Hepatocyte (in vitro differentiated cells): ENCODE measurements at regions not wholly inside any gene's neighbourhood (a gene's known extent, or its start where the extent isn't known, plus 50 kb on each side); places are given as distances from the start of the nearest gene placed in this dataset.

Experiments
- EZH2 ChIP-seq: fragments of 200-600 bp; sonication (generic); IDR thresholded peaks from 2 replicates; pipeline ENCODE4 v1.6.1; 2016; ENCODE audit warnings: antibody characterized with exemption, mild to moderate bottlenecking, borderline replicate concordance
- EZH2phosphoT487 ChIP-seq: fragments of 200-600 bp; sonication (generic); IDR thresholded peaks from one replicate; pipeline ENCODE4 v1.6.1; 2018; ENCODE audit warnings: antibody characterized with exemption, mild to moderate bottlenecking, low read depth, moderate library complexity; ENCODE audit not compliant: unreplicated experiment, severe bottlenecking
- TF ChIP-seq, protein P1 (sequence below): fragments of 200-600 bp; sonication (generic); IDR thresholded peaks from 2 replicates; pipeline ENCODE4 v1.5.1; 2016; ENCODE audit warnings: antibody characterized with exemption, mild to moderate bottlenecking; ENCODE audit not compliant: poor library complexity

DNA sequence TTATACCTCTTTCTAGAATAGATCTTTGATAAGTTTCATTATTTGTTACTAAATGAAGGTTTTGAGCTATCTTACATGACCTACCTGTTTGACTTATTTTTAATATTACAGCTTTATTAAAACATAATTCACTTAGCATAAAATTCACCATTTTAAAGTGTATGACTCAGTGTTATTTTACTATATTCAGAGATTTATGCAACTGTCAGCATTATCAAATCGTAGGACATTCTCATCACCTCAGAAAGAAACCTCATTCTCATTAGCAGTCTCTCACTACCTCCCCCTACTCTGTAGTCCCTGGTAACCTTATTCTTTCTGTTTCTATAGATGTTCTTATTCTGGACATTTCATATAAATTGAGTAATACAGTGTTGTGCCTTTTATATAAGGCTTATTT lies 207.9 kb upstream of the FOXP2 start:
- TF ChIP-seq EZH2 (no peak), EZH2phosphoT487 (no peak)
- TF ChIP-seq, protein P1, sequence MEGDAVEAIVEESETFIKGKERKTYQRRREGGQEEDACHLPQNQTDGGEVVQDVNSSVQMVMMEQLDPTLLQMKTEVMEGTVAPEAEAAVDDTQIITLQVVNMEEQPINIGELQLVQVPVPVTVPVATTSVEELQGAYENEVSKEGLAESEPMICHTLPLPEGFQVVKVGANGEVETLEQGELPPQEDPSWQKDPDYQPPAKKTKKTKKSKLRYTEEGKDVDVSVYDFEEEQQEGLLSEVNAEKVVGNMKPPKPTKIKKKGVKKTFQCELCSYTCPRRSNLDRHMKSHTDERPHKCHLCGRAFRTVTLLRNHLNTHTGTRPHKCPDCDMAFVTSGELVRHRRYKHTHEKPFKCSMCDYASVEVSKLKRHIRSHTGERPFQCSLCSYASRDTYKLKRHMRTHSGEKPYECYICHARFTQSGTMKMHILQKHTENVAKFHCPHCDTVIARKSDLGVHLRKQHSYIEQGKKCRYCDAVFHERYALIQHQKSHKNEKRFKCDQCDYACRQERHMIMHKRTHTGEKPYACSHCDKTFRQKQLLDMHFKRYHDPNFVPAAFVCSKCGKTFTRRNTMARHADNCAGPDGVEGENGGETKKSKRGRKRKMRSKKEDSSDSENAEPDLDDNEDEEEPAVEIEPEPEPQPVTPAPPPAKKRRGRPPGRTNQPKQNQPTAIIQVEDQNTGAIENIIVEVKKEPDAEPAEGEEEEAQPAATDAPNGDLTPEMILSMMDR = no peak
